ENCODE measurements at regions not wholly inside any gene's neighbourhood (a gene's known extent, or its start where the extent isn't known, plus 50 kb on each side); places are given as distances from the start of the nearest gene placed in this dataset.

DNA sequence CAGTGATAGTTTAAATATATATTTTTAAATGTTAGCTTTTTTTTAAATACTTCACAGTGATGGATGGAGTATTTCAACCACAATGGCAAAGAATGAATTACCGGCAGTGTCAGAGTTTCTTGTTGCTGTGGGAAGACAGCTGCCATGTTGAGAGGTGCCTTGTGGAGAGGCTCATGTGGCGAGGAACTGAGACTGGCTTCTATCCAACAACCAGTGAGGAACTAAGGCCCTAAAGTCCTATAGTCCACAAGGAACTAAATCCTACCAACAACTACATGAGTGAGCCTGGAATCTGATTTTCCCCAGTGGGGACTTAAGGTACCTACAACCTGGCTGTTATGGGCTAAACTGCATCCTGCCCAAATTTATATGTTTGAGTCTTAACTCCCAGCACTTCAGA lies 220.2 kb upstream of the PLEKHG7 start:
- CTCF ChIA-PET: no interaction called here
- DNase-seq (ENCODE audit: low read depth, low spot score): no peak
- Histone ChIP-seq H3K4me3 (ENCODE audit: low read depth in 2 of 2, low read length in 2 of 2) (no peak overlapping the region), H3K4me1 (ENCODE audit: control insufficient read depth, insufficient read depth, low read length) (no peaks in the 10 kb centered on the region), H3K36me3 (ENCODE audit: control insufficient read depth, insufficient read depth, low read length) (no peaks in the 10 kb centered on the region), H3K27me3 (ENCODE audit: control insufficient read depth, insufficient read depth, low read length) (no peaks in the 10 kb centered on the region), H3K9me3 (ENCODE audit: control insufficient read depth, insufficient read depth, low read depth, low read length) (no peaks in the 10 kb centered on the region), H3K27ac (ENCODE audit: low read length) (no peak overlapping the region)
- ATAC-seq: no peak
- no TSS peak for BruUV-seq (replicated peaks)
- TF ChIP-seq POLR2AphosphoS5 (IDR thresholded peaks at IDR 0.05; ENCODE audit: low read depth, low read length) (no peak), SIN3A (IDR thresholded peaks at IDR 0.05; ENCODE audit: borderline replicate concordance, insufficient read depth, low read depth, low read length) (no peak), TCF7L2 (IDR thresholded peaks at IDR 0.05; ENCODE audit: low read depth, low read length) (no peak)
- TF ChIP-seq, protein P1, sequence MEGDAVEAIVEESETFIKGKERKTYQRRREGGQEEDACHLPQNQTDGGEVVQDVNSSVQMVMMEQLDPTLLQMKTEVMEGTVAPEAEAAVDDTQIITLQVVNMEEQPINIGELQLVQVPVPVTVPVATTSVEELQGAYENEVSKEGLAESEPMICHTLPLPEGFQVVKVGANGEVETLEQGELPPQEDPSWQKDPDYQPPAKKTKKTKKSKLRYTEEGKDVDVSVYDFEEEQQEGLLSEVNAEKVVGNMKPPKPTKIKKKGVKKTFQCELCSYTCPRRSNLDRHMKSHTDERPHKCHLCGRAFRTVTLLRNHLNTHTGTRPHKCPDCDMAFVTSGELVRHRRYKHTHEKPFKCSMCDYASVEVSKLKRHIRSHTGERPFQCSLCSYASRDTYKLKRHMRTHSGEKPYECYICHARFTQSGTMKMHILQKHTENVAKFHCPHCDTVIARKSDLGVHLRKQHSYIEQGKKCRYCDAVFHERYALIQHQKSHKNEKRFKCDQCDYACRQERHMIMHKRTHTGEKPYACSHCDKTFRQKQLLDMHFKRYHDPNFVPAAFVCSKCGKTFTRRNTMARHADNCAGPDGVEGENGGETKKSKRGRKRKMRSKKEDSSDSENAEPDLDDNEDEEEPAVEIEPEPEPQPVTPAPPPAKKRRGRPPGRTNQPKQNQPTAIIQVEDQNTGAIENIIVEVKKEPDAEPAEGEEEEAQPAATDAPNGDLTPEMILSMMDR (IDR thresholded peaks at IDR 0.05): no peak
- in situ Hi-C loops (cut with HindIII; ENCODE audit: low pct_unique_long_range_greater_than_20kb, low sequenced_read_pairs): no loop called here
- POLR2A ChIA-PET: no interaction called here
- intact Hi-C loops (cut with micrococcal nuclease; ENCODE audit: unreplicated experiment): no loop called here

DNA sequence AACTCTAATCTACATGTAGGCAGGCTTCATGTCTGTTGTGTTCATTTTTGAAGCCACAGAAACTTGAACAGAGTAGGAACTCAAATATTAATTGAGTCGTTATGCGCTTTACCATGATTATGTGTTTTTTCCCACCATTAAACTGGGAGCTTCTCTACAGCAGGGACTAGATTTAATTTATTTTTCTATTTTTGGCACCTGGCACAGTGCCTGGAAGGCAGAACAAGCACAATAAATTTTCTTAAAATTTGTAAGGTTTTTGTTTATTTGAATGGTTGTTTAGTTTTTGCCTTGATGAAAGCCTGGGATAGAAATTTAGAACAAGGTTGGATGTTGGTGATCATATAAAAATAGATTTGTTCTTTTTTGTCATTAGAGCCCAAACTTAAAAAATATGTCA lies 221.7 kb upstream of the PLEKHG7 start:
- no peak overlapping the region for H3K4me3 ChIP-seq (ENCODE audit: low read depth in 2 of 2, low read length in 2 of 2)
- TF ChIP-seq POLR2AphosphoS5 (IDR thresholded peaks at IDR 0.05; ENCODE audit: low read depth, low read length): no peak
- TF ChIP-seq TCF7L2 (IDR thresholded peaks at IDR 0.05; ENCODE audit: low read depth, low read length): no peak
- TF ChIP-seq SIN3A (IDR thresholded peaks at IDR 0.05; ENCODE audit: borderline replicate concordance, insufficient read depth, low read depth, low read length): no peak
- TF ChIP-seq, protein P1 (IDR thresholded peaks at IDR 0.05): no peak
- TF ChIP-seq, protein P2, sequence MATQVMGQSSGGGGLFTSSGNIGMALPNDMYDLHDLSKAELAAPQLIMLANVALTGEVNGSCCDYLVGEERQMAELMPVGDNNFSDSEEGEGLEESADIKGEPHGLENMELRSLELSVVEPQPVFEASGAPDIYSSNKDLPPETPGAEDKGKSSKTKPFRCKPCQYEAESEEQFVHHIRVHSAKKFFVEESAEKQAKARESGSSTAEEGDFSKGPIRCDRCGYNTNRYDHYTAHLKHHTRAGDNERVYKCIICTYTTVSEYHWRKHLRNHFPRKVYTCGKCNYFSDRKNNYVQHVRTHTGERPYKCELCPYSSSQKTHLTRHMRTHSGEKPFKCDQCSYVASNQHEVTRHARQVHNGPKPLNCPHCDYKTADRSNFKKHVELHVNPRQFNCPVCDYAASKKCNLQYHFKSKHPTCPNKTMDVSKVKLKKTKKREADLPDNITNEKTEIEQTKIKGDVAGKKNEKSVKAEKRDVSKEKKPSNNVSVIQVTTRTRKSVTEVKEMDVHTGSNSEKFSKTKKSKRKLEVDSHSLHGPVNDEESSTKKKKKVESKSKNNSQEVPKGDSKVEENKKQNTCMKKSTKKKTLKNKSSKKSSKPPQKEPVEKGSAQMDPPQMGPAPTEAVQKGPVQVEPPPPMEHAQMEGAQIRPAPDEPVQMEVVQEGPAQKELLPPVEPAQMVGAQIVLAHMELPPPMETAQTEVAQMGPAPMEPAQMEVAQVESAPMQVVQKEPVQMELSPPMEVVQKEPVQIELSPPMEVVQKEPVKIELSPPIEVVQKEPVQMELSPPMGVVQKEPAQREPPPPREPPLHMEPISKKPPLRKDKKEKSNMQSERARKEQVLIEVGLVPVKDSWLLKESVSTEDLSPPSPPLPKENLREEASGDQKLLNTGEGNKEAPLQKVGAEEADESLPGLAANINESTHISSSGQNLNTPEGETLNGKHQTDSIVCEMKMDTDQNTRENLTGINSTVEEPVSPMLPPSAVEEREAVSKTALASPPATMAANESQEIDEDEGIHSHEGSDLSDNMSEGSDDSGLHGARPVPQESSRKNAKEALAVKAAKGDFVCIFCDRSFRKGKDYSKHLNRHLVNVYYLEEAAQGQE (IDR thresholded peaks at IDR 0.05; ENCODE audit: insufficient read depth in 1 of 2, low read depth in 2 of 2, low read length in 1 of 2): no peak
- no peaks in the 10 kb centered on the region for H3K36me3 ChIP-seq (ENCODE audit: control insufficient read depth, insufficient read depth, low read length)
- POLR2A ChIA-PET: no interaction called here
- no TSS peak for BruUV-seq (replicated peaks)
- H3K4me1 ChIP-seq (ENCODE audit: control insufficient read depth, insufficient read depth, low read length): no peaks in the 10 kb centered on the region
- intact Hi-C loops (cut with micrococcal nuclease; ENCODE audit: unreplicated experiment): no loop called here
- H3K9me3 ChIP-seq (ENCODE audit: control insufficient read depth, insufficient read depth, low read depth, low read length): no peaks in the 10 kb centered on the region
- CTCF ChIA-PET: no interaction called here
- H3K27me3 ChIP-seq (ENCODE audit: control insufficient read depth, insufficient read depth, low read length): no peaks in the 10 kb centered on the region
- no peak overlapping the region for H3K27ac ChIP-seq (ENCODE audit: low read length)
- ATAC-seq (no peak), DNase-seq (ENCODE audit: low read depth, low spot score) (no peak)
- in situ Hi-C loops (cut with HindIII; ENCODE audit: low pct_unique_long_range_greater_than_20kb, low sequenced_read_pairs): no loop called here
